ENCODE measurements at regions not wholly inside any gene's neighbourhood (a gene's known extent, or its start where the extent isn't known, plus 50 kb on each side); places are given as distances from the start of the nearest gene placed in this dataset.

DNA sequence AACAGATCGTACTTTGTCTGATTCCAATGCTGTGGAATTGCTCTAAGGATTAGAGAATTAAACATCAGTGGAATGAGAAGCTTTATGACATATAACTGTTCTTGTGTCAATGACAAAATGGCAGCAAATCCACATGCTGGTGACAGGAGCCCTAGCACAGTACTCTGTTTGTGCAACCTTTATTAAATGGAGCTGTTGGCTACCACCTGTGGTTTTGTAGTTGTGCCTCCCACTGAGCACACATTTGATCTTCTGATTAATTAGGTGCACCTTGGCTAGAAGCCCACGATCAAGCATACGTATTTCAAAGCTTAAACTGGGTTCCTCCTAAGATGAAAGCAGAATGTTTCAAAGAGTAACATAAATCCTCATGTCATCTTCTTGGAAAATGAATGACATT lies 394.0 kb upstream of the IGFBP7 start:
- intact Hi-C loops (cut with micrococcal nuclease): no loop called here
- Histone ChIP-seq H3K27ac (ENCODE audit: low read length) (no peak overlapping the region), H3K27me3 (ENCODE audit: control insufficient read depth, insufficient read depth, low read length) (no peaks in the 10 kb centered on the region), H3K4me1 (ENCODE audit: control insufficient read depth, insufficient read depth, low read length) (no peaks in the 10 kb centered on the region), H3K9me3 (ENCODE audit: control insufficient read depth, insufficient read depth, low read length) (no peaks in the 10 kb centered on the region), H3K4me3 (ENCODE audit: low read length) (no peak overlapping the region), H3K36me3 (ENCODE audit: control insufficient read depth, insufficient read depth, low read length) (no peaks in the 10 kb centered on the region)
- Mint-ChIP-seq H3K4me1 (no peaks in the 10 kb centered on the region), H3K27me3 (ENCODE audit: low read depth in 2 of 2) (no peaks in the 10 kb centered on the region), H3K9me3 (no peaks in the 10 kb centered on the region), H3K4me3 (no peak overlapping the region), H3K36me3 (no peaks in the 10 kb centered on the region), H3K27ac (no peak overlapping the region)
- TF ChIP-seq, protein P1, sequence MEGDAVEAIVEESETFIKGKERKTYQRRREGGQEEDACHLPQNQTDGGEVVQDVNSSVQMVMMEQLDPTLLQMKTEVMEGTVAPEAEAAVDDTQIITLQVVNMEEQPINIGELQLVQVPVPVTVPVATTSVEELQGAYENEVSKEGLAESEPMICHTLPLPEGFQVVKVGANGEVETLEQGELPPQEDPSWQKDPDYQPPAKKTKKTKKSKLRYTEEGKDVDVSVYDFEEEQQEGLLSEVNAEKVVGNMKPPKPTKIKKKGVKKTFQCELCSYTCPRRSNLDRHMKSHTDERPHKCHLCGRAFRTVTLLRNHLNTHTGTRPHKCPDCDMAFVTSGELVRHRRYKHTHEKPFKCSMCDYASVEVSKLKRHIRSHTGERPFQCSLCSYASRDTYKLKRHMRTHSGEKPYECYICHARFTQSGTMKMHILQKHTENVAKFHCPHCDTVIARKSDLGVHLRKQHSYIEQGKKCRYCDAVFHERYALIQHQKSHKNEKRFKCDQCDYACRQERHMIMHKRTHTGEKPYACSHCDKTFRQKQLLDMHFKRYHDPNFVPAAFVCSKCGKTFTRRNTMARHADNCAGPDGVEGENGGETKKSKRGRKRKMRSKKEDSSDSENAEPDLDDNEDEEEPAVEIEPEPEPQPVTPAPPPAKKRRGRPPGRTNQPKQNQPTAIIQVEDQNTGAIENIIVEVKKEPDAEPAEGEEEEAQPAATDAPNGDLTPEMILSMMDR (IDR thresholded peaks at IDR 0.05): no peak
- DNase-seq (no peak), ATAC-seq (no peak)
- WGBS (ENCODE audit: insufficient coverage): 63% methylated on average over 2 of the region's 3 CpGs

DNA sequence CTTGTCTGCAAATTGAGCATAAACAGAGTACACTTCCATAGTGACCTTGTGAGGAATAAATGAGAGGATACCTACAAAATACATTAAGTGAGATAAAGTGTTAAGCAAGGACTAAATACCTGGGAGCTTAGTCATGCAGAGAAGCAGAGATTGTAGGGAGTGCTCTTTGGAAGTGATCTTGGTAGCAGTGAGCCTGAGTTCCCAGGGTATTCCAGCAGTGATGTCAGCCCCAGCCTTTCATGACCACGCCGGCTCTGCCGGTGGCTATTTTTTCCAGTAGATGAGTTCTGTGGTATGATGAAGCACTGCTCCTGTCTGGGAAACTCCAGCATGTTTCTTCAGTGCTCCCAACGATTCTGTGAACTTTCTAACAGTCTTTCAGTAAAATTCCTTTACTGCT lies 391.5 kb upstream of the IGFBP7 start:
- H3K9me3 ChIP-seq (ENCODE audit: control insufficient read depth, insufficient read depth, low read length): no peaks in the 10 kb centered on the region
- Mint-ChIP-seq H3K9me3 (no peaks in the 10 kb centered on the region), H3K4me1 (no peaks in the 10 kb centered on the region), H3K27me3 (ENCODE audit: low read depth in 2 of 2) (no peaks in the 10 kb centered on the region), H3K4me3 (no peak overlapping the region), H3K27ac (no peak overlapping the region), H3K36me3 (no peaks in the 10 kb centered on the region)
- intact Hi-C loops (cut with micrococcal nuclease): no loop called here
- 84% methylated on average over 4 of the region's 4 CpGs for WGBS (ENCODE audit: insufficient coverage)
- H3K36me3 ChIP-seq (ENCODE audit: control insufficient read depth, insufficient read depth, low read length): no peaks in the 10 kb centered on the region
- H3K4me1 ChIP-seq (ENCODE audit: control insufficient read depth, insufficient read depth, low read length): no peaks in the 10 kb centered on the region
- TF ChIP-seq, protein P1 (IDR thresholded peaks at IDR 0.05): no peak
- ATAC-seq: no peak
- H3K27ac ChIP-seq (ENCODE audit: low read length): no peak overlapping the region
- DNase-seq: no peak
- H3K4me3 ChIP-seq (ENCODE audit: low read length): no peak overlapping the region
- H3K27me3 ChIP-seq (ENCODE audit: control insufficient read depth, insufficient read depth, low read length): no peaks in the 10 kb centered on the region

DNA sequence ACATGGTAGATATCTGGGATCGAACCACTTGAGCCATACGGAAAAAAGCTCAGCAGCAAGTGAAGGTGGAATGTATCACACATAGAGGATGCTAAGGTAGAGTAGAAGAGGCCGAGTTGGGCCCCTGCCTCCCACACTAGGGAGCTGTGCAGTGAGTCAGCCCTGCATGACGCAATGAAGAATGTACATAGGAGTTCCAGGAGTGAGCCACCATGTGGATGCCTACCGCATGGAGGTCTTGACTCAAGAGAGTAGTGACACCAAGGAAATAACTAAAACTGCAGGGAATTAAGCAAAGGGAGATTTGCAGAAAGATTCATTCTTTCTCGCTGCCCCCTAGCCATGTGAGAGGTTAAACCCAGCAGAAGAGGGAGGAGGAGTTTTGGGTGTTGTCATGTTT lies 389.6 kb upstream of the IGFBP7 start:
- H3K4me3 ChIP-seq (ENCODE audit: low read length): no peak overlapping the region
- no peaks in the 10 kb centered on the region for H3K27me3 Mint-ChIP-seq (ENCODE audit: low read depth in 2 of 2)
- no peaks in the 10 kb centered on the region for H3K4me1 Mint-ChIP-seq
- no peaks in the 10 kb centered on the region for H3K9me3 Mint-ChIP-seq
- H3K4me1 ChIP-seq (ENCODE audit: control insufficient read depth, insufficient read depth, low read length): no peaks in the 10 kb centered on the region
- WGBS (ENCODE audit: insufficient coverage): 88% methylated on average over 6 of the region's 6 CpGs
- H3K4me3 Mint-ChIP-seq: no peak overlapping the region
- intact Hi-C loops (cut with micrococcal nuclease): no loop called here
- H3K27ac ChIP-seq (ENCODE audit: low read length): no peak overlapping the region
- H3K36me3 ChIP-seq (ENCODE audit: control insufficient read depth, insufficient read depth, low read length): no peaks in the 10 kb centered on the region
- TF ChIP-seq, protein P1 (IDR thresholded peaks at IDR 0.05): no peak
- H3K9me3 ChIP-seq (ENCODE audit: control insufficient read depth, insufficient read depth, low read length): no peaks in the 10 kb centered on the region
- no peak for ATAC-seq
- H3K27me3 ChIP-seq (ENCODE audit: control insufficient read depth, insufficient read depth, low read length): no peaks in the 10 kb centered on the region
- DNase-seq: no peak
- H3K36me3 Mint-ChIP-seq: no peaks in the 10 kb centered on the region
- no peak overlapping the region for H3K27ac Mint-ChIP-seq

DNA sequence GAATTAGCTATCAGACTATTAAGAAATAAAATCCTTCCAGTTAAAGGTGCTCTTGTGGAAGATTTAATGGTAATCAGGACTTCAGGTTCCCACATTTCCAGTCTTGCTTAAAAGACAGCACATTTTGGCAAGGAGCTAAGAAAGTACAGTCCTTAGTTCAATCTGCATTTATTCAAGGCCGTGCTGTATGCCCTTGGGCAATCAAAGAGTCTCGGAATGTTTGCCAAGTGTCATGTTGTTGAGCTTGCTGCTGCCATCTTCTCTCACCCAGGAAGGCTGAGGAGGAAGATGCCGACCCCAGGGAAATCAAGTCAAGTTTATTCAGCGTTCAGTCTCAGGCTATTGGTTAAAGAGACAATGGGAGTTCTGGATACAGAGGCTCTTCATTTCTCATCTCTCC lies 388.1 kb upstream of the IGFBP7 start:
- ATAC-seq (no peak), DNase-seq (no peak)
- no peak overlapping the region for H3K27ac Mint-ChIP-seq
- Histone ChIP-seq H3K27me3 (ENCODE audit: control insufficient read depth, insufficient read depth, low read length) (no peaks in the 10 kb centered on the region), H3K4me1 (ENCODE audit: control insufficient read depth, insufficient read depth, low read length) (no peaks in the 10 kb centered on the region), H3K27ac (ENCODE audit: low read length) (no peak overlapping the region), H3K36me3 (ENCODE audit: control insufficient read depth, insufficient read depth, low read length) (no peaks in the 10 kb centered on the region), H3K4me3 (ENCODE audit: low read length) (no peak overlapping the region), H3K9me3 (ENCODE audit: control insufficient read depth, insufficient read depth, low read length) (no peaks in the 10 kb centered on the region)
- TF ChIP-seq, protein P1 (IDR thresholded peaks at IDR 0.05): no peak
- H3K9me3 Mint-ChIP-seq: no peaks in the 10 kb centered on the region
- H3K4me1 Mint-ChIP-seq: no peaks in the 10 kb centered on the region
- 77% methylated on average over 3 of the region's 4 CpGs for WGBS (ENCODE audit: insufficient coverage)
- intact Hi-C loops (cut with micrococcal nuclease): no loop called here
- no peaks in the 10 kb centered on the region for H3K36me3 Mint-ChIP-seq
- H3K4me3 Mint-ChIP-seq: no peak overlapping the region
- no peaks in the 10 kb centered on the region for H3K27me3 Mint-ChIP-seq (ENCODE audit: low read depth in 2 of 2)

Data from natural killer cell (primary cell).